Esophagus muscularis mucosa (tissue), 4 donors: ENCODE measurements at regions not wholly inside any gene's neighbourhood (a gene's known extent, or its start where the extent isn't known, plus 50 kb on each side); places are given as distances from the start of the nearest gene placed in this dataset.

Experiments used
- DNase-seq: peaks from one replicate; pipeline ENCODE4 v3.0.0-alpha.2; 2017; ENCODE audit errors: extremely low spot score
- H3K27ac ChIP-seq, 4 donors: fragments of 200-600 bp; sonication (generic); replicated peaks in 1 of 4; 1 replicate in 3 of 4; 2 replicates in 1 of 4; pipeline ENCODE4 v1.5.1; 2016 to 2019; ENCODE audit warnings: mild to moderate bottlenecking in 1 of 4
- H3K27me3 ChIP-seq, 4 donors: fragments of 200-600 bp; sonication (generic); one replicate each; pipeline versions ENCODE4 v1.5.1 to v1.6.0; 2016 to 2019
- H3K36me3 ChIP-seq, 4 donors: fragments of 200-600 bp; sonication (generic); one replicate each; pipeline ENCODE4 v1.5.1; 2016 to 2019
- H3K4me1 ChIP-seq, 4 donors: fragments of 200-600 bp; sonication (generic); one replicate each; pipeline ENCODE4 v1.5.1; 2016 to 2019
- H3K4me3 ChIP-seq, 4 donors: fragments of 200-600 bp; sonication (generic); 1 replicate in 2 of 4; 2 replicates in 2 of 4; pipeline ENCODE4 v1.5.1; 2016 to 2019; ENCODE audit warnings: mild to moderate bottlenecking in 4 of 4, moderate library complexity in 1 of 4
- H3K9me3 ChIP-seq, 4 donors: fragments of 200-600 bp; sonication (generic); 1 replicate in 3 of 4; 2 replicates in 1 of 4; pipeline ENCODE4 v1.5.1; 2016 to 2019
- CTCF ChIP-seq, 3 experiments: fragments of 200-600 bp in 2 of 3; fragments of 450-650 bp in 1 of 3; sonication (generic) in 2 of 3; IDR thresholded peaks; one replicate each; pipeline ENCODE4 v1.5.1; 2017 to 2019; ENCODE audit warnings: antibody characterized with exemption in 3 of 3, mild to moderate bottlenecking in 2 of 3, moderate library complexity in 1 of 3
- EP300 ChIP-seq: sonication (generic); formaldehyde crosslinking; IDR thresholded peaks from one replicate; pipeline ENCODE4 v1.6.1; 2017; ENCODE audit warnings: antibody characterized with exemption
- POLR2A ChIP-seq: fragments of 450-650 bp; IDR thresholded peaks from one replicate; pipeline ENCODE4 v1.6.1; 2017; ENCODE audit warnings: antibody characterized with exemption, moderate library complexity, mild to moderate bottlenecking, low read depth
- POLR2AphosphoS5 ChIP-seq, 2 donors: sonication (generic); formaldehyde crosslinking; IDR thresholded peaks; one replicate each; pipeline ENCODE4 v1.6.1; 2017; ENCODE audit warnings: antibody characterized with exemption in 2 of 2
- WGBS: methylation state at CpG from one replicate; pipeline ENCODE4 v1.1.5; 2018; 5-methylcytosine and 5-hydroxymethylcytosine counted together
- intact Hi-C: fragments of 100-400 bp; cut with DNase I; formaldehyde crosslinking; loops from one replicate; pipeline ENCODE4 v1.15.1; 2023

DNA sequence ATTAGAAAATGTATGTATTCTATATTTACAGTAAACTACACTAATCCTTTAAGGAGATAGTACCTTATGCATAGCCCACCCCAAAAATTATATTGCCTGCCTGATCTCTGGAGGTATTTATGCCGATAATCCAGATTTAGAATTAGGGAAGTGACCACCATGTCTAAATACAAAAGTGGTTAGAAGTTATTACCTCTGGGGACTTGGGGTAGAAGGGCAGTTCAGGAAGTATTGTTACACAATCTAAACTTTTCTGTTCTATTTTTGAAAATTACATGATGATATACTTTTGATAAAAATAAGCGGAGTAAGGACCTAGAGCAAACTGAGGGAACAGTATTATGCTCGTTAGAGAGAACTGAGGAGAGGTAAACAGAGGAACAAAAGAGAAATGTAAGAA lies 90.5 kb upstream of the ZP4 start:
- DNase-seq = no peak
- 66% methylated on average over 3 of the region's 3 CpGs for WGBS
- Histone ChIP-seq H3K4me1 (no peaks in the 10 kb centered on the region), H3K27ac (no peak overlapping the region), H3K27me3 (no peaks in the 10 kb centered on the region), H3K9me3 (no peaks in the 10 kb centered on the region), H3K4me3 (no peak overlapping the region), H3K36me3 (no peaks in the 10 kb centered on the region)
- intact Hi-C loops = no loop called here
- TF ChIP-seq EP300 = no peak
- no peak for TF ChIP-seq CTCF (IDR thresholded peaks at IDR 0.05)
- no peak for TF ChIP-seq POLR2A
- no peak for TF ChIP-seq POLR2AphosphoS5 (IDR thresholded peaks at IDR 0.05)

GRCh38 chr1:237976331-237976730 lies 85.6 kb upstream of the ZP4 start:
- H3K27me3 ChIP-seq = no peaks in the 10 kb centered on the region
- no peak for TF ChIP-seq EP300
- TF ChIP-seq POLR2AphosphoS5 (IDR thresholded peaks at IDR 0.05) = no peak
- no peak for TF ChIP-seq POLR2A
- no peak for TF ChIP-seq CTCF (IDR thresholded peaks at IDR 0.05)
- no peaks in the 10 kb centered on the region for H3K9me3 ChIP-seq
- no peak for DNase-seq
- H3K27ac ChIP-seq = no peak overlapping the region
- 38% methylated on average over 1 of the region's 1 CpG for WGBS
- H3K36me3 ChIP-seq = no peaks in the 10 kb centered on the region
- no peaks in the 10 kb centered on the region for H3K4me1 ChIP-seq
- no peak overlapping the region for H3K4me3 ChIP-seq
- intact Hi-C loops = no loop called here

- no peaks in the 10 kb centered on the region for H3K36me3 ChIP-seq
- H3K4me3 ChIP-seq = no peak overlapping the region
- intact Hi-C loops = no loop called here
- DNase-seq = no peak
- TF ChIP-seq POLR2A = no peak
- no peak for TF ChIP-seq EP300
- TF ChIP-seq POLR2AphosphoS5 (IDR thresholded peaks at IDR 0.05) = no peak
- TF ChIP-seq CTCF (IDR thresholded peaks at IDR 0.05) = no peak
- no peaks in the 10 kb centered on the region for H3K27me3 ChIP-seq
- no peaks in the 10 kb centered on the region for H3K4me1 ChIP-seq
- no peak overlapping the region for H3K27ac ChIP-seq
- no peaks in the 10 kb centered on the region for H3K9me3 ChIP-seq
- whole genome bisulfite sequencing = no CpG with 5 or more reads among the region's 1 CpG
Measured at GRCh38 chr1:237975903-237976302, 85.2 kb upstream of the ZP4 start.

GRCh38 chr1:237975376-237975775 lies 84.7 kb upstream of the ZP4 start:
- DNase-seq = no peak
- Histone ChIP-seq H3K36me3 (no peaks in the 10 kb centered on the region), H3K27me3 (no peaks in the 10 kb centered on the region), H3K9me3 (no peaks in the 10 kb centered on the region), H3K27ac (no peak overlapping the region), H3K4me3 (no peak overlapping the region), H3K4me1 (no peaks in the 10 kb centered on the region)
- intact Hi-C loops = no loop called here
- TF ChIP-seq POLR2AphosphoS5 (IDR thresholded peaks at IDR 0.05) (no peak), POLR2A (no peak), CTCF (IDR thresholded peaks at IDR 0.05) (no peak), EP300 (no peak)

- Histone ChIP-seq H3K9me3 (no peaks in the 10 kb centered on the region), H3K4me1 (no peaks in the 10 kb centered on the region), H3K4me3 (no peak overlapping the region), H3K27me3 (no peaks in the 10 kb centered on the region), H3K27ac (no peak overlapping the region), H3K36me3 (no peaks in the 10 kb centered on the region)
- 65% methylated on average over 4 of the region's 4 CpGs for WGBS
- TF ChIP-seq POLR2AphosphoS5 (IDR thresholded peaks at IDR 0.05) (no peak), EP300 (no peak), CTCF (IDR thresholded peaks at IDR 0.05) (no peak), POLR2A (no peak)
- intact Hi-C loops = no loop called here
- no peak for DNase-seq
Measured at GRCh38 chr1:237972186-237972585, 81.5 kb upstream of the ZP4 start.
